GM23338 (cell line): ENCODE measurements at regions not wholly inside any gene's neighbourhood (a gene's known extent, or its start where the extent isn't known, plus 50 kb on each side); places are given as distances from the start of the nearest gene placed in this dataset.

Experiments
- ATAC-seq: fragments of 200-7000 bp; cut with Tn5 transposase; 3 replicates; pipeline ENCODE4 v1.9.1; 2020
- DNase-seq: peaks from one replicate; pipeline ENCODE4 v3.0.0-alpha.2; 2015; ENCODE audit warnings: low spot score
- H2AFZ ChIP-seq: fragments of 200-600 bp; sonication (generic); 2 replicates; pipeline ENCODE4 v1.8.0; 2016; ENCODE audit warnings: antibody characterized with exemption, mild to moderate bottlenecking, moderate library complexity
- H3F3A ChIP-seq: fragments of 200-600 bp; sonication (generic); replicated peaks from 2 replicates; pipeline ENCODE4 v1.8.0; 2017; ENCODE audit warnings: antibody characterized with exemption, mixed run types, low read depth
- H3K27ac ChIP-seq: fragments of 200-600 bp; sonication (generic); 2 replicates; pipeline ENCODE4 v1.6.1; 2016; ENCODE audit warnings: low read depth
- H3K27me3 ChIP-seq: fragments of 200-600 bp; sonication (generic); 2 replicates; pipeline ENCODE4 v1.8.0; 2016; ENCODE audit warnings: mild to moderate bottlenecking, mixed run types, moderate library complexity; ENCODE audit not compliant: insufficient read depth
- H3K36me3 ChIP-seq: fragments of 200-600 bp; sonication (generic); 2 replicates; pipeline ENCODE4 v1.8.0; 2016; ENCODE audit warnings: mild to moderate bottlenecking; ENCODE audit not compliant: insufficient read depth
- H3K4me1 ChIP-seq: fragments of 200-600 bp; sonication (generic); 2 replicates; pipeline ENCODE4 v1.8.0; 2016; ENCODE audit warnings: mild to moderate bottlenecking, moderate library complexity; ENCODE audit not compliant: insufficient read depth
- H3K4me2 ChIP-seq: fragments of 200-600 bp; sonication (generic); 2 replicates; pipeline ENCODE4 v1.7.1; 2017; ENCODE audit warnings: mixed run types
- H3K4me3 ChIP-seq: fragments of 200-600 bp; sonication (generic); 2 replicates; pipeline ENCODE4 v1.6.1; 2016; ENCODE audit warnings: mixed run types
- H3K79me2 ChIP-seq: fragments of 200-600 bp; sonication (generic); replicated peaks from 2 replicates; pipeline ENCODE4 v1.8.0; 2017; ENCODE audit warnings: mild to moderate bottlenecking; ENCODE audit not compliant: insufficient read depth
- H3K9me2 ChIP-seq: fragments of 200-600 bp; sonication (generic); 2 replicates; pipeline ENCODE4 v1.8.0; 2017; ENCODE audit not compliant: insufficient read depth
- H4K20me1 ChIP-seq: fragments of 200-600 bp; sonication (generic); replicated peaks from 2 replicates; pipeline ENCODE4 v1.8.0; 2017; ENCODE audit warnings: mild to moderate bottlenecking; ENCODE audit not compliant: insufficient read depth
- H3K27ac Mint-ChIP-seq: 2 replicates; pipeline ENCODE4 v1.8.0; 2020; ENCODE audit warnings: inconsistent platforms, mild to moderate bottlenecking, moderate library complexity, mixed read lengths
- H3K27me3 Mint-ChIP-seq: 3 replicates; pipeline ENCODE4 v1.8.0; 2022; ENCODE audit warnings: low read depth, mild to moderate bottlenecking, moderate library complexity, mixed read lengths, inconsistent platforms; ENCODE audit not compliant: insufficient read depth, poor library complexity
- H3K36me3 Mint-ChIP-seq: 3 replicates; pipeline ENCODE4 v1.8.0; 2021; ENCODE audit warnings: low read depth, mild to moderate bottlenecking, inconsistent platforms, moderate library complexity, mixed read lengths
- H3K4me1 Mint-ChIP-seq: 3 replicates; pipeline ENCODE4 v1.8.0; 2020; ENCODE audit warnings: mild to moderate bottlenecking, inconsistent platforms, mixed read lengths
- H3K4me3 Mint-ChIP-seq: 3 replicates; pipeline ENCODE4 v1.8.0; 2021; ENCODE audit warnings: moderate library complexity, mild to moderate bottlenecking, inconsistent platforms, mixed read lengths
- H3K9me3 Mint-ChIP-seq: 3 replicates; pipeline ENCODE4 v1.8.0; 2020; ENCODE audit warnings: moderate library complexity, mild to moderate bottlenecking, inconsistent platforms, mixed read lengths
- CREB1 ChIP-seq: fragments of 250-450 bp; sonication (Bioruptor Pico); IDR thresholded peaks from 2 replicates; pipeline ENCODE4 v1.5.0; 2020; ENCODE audit warnings: low read depth, mild to moderate bottlenecking, moderate library complexity
- EZH2 ChIP-seq: fragments of 200-600 bp; sonication (generic); IDR thresholded peaks from one replicate; pipeline ENCODE4 v1.8.0; 2017; ENCODE audit warnings: antibody characterized with exemption, mild to moderate bottlenecking, low read depth; ENCODE audit not compliant: unreplicated experiment
- EZH2phosphoT487 ChIP-seq: fragments of 200-600 bp; sonication (generic); IDR thresholded peaks from one replicate; pipeline ENCODE4 v1.8.1; 2018; ENCODE audit warnings: antibody characterized with exemption; ENCODE audit not compliant: unreplicated experiment
- JUNB ChIP-seq: IDR thresholded peaks from one replicate; pipeline ENCODE4 v1.6.1; 2016; ENCODE audit warnings: antibody characterized with exemption; ENCODE audit not compliant: unreplicated experiment
- NANOG ChIP-seq: IDR thresholded peaks from 2 replicates; pipeline ENCODE4 v1.6.1; 2016; ENCODE audit warnings: antibody characterized with exemption, borderline replicate concordance
- POLR2AphosphoS5 ChIP-seq: IDR thresholded peaks from 2 replicates; pipeline ENCODE4 v1.6.1; 2016; ENCODE audit warnings: antibody characterized with exemption, low read depth
- STAT1 ChIP-seq: IDR thresholded peaks from one replicate; pipeline ENCODE4 v1.6.1; 2016; ENCODE audit warnings: antibody characterized with exemption; ENCODE audit not compliant: unreplicated experiment
- ZNF114 ChIP-seq: fragments of 250-450 bp; sonication (Bioruptor Pico); IDR thresholded peaks from 2 replicates; pipeline ENCODE4 v1.5.0; 2020; ENCODE audit warnings: mild to moderate bottlenecking, moderate library complexity
- ZNF331 ChIP-seq: fragments of 250-450 bp; sonication (Bioruptor Pico); IDR thresholded peaks from 2 replicates; pipeline ENCODE4 v1.5.0; 2020; ENCODE audit warnings: low read depth, mild to moderate bottlenecking, moderate library complexity
- TF ChIP-seq, protein P1 (sequence below), 2 experiments: fragments of 200-600 bp in 1 of 2; sonication (generic) in 1 of 2; conservative IDR thresholded peaks; 2 replicates each; pipeline versions ENCODE4 v1.5.1 to v1.6.1; 2016 to 2017; ENCODE audit warnings: antibody characterized with exemption in 2 of 2, low read depth in 2 of 2, mild to moderate bottlenecking in 2 of 2, moderate library complexity in 1 of 2
- TF ChIP-seq, protein P2 (sequence below): IDR thresholded peaks from one replicate; pipeline ENCODE4 v1.6.1; 2018; ENCODE audit warnings: antibody characterized with exemption; ENCODE audit not compliant: unreplicated experiment
- TF ChIP-seq, protein P3 (sequence below): fragments of 250-450 bp; sonication (Bioruptor Pico); IDR thresholded peaks from 2 replicates; pipeline ENCODE4 v1.5.0; 2020; ENCODE audit warnings: mild to moderate bottlenecking, moderate library complexity
- TF ChIP-seq, protein P4 (sequence below): IDR thresholded peaks from 2 replicates; pipeline ENCODE4 v1.6.1; 2016; ENCODE audit warnings: antibody characterized with exemption

DNA sequence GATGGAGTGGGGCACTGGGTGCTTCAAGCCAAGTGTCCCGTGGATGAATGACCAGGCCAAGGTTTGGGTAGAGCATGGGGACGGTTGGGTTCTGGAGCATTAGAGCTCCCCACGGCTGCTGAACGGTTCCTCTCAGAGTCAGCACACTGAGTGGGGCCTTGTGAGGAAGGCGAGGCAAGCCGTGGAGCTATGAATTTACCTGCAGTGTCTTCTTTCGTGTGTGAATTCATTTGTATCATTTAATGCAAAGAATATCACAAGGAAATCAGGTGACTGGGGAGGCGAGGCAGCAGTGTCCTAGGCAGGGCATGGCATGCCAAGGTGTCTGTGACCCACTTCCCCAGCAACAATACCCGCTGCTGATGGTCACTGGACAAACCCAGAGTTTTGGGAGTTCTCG is 343.5 kb upstream of the B3GAT1 start:
- H3K79me2 ChIP-seq: no peaks in the 10 kb centered on the region
- no peaks in the 10 kb centered on the region for H3K36me3 Mint-ChIP-seq
- TF ChIP-seq EZH2phosphoT487 (no peak), CREB1 (CRISPR knock-in tag) (no peak), ZNF114 (CRISPR knock-in tag) (no peak), EZH2 (no peak), STAT1 (no peak), ZNF331 (no peak), JUNB (no peak), POLR2AphosphoS5 (no peak), NANOG (no peak)
- TF ChIP-seq, protein P1, sequence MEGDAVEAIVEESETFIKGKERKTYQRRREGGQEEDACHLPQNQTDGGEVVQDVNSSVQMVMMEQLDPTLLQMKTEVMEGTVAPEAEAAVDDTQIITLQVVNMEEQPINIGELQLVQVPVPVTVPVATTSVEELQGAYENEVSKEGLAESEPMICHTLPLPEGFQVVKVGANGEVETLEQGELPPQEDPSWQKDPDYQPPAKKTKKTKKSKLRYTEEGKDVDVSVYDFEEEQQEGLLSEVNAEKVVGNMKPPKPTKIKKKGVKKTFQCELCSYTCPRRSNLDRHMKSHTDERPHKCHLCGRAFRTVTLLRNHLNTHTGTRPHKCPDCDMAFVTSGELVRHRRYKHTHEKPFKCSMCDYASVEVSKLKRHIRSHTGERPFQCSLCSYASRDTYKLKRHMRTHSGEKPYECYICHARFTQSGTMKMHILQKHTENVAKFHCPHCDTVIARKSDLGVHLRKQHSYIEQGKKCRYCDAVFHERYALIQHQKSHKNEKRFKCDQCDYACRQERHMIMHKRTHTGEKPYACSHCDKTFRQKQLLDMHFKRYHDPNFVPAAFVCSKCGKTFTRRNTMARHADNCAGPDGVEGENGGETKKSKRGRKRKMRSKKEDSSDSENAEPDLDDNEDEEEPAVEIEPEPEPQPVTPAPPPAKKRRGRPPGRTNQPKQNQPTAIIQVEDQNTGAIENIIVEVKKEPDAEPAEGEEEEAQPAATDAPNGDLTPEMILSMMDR (conservative IDR thresholded peaks at IDR 0.05; ENCODE audit: low read depth in 2 of 2): no peak
- TF ChIP-seq, protein P2, sequence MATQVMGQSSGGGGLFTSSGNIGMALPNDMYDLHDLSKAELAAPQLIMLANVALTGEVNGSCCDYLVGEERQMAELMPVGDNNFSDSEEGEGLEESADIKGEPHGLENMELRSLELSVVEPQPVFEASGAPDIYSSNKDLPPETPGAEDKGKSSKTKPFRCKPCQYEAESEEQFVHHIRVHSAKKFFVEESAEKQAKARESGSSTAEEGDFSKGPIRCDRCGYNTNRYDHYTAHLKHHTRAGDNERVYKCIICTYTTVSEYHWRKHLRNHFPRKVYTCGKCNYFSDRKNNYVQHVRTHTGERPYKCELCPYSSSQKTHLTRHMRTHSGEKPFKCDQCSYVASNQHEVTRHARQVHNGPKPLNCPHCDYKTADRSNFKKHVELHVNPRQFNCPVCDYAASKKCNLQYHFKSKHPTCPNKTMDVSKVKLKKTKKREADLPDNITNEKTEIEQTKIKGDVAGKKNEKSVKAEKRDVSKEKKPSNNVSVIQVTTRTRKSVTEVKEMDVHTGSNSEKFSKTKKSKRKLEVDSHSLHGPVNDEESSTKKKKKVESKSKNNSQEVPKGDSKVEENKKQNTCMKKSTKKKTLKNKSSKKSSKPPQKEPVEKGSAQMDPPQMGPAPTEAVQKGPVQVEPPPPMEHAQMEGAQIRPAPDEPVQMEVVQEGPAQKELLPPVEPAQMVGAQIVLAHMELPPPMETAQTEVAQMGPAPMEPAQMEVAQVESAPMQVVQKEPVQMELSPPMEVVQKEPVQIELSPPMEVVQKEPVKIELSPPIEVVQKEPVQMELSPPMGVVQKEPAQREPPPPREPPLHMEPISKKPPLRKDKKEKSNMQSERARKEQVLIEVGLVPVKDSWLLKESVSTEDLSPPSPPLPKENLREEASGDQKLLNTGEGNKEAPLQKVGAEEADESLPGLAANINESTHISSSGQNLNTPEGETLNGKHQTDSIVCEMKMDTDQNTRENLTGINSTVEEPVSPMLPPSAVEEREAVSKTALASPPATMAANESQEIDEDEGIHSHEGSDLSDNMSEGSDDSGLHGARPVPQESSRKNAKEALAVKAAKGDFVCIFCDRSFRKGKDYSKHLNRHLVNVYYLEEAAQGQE: no peak
- TF ChIP-seq, protein P3, sequence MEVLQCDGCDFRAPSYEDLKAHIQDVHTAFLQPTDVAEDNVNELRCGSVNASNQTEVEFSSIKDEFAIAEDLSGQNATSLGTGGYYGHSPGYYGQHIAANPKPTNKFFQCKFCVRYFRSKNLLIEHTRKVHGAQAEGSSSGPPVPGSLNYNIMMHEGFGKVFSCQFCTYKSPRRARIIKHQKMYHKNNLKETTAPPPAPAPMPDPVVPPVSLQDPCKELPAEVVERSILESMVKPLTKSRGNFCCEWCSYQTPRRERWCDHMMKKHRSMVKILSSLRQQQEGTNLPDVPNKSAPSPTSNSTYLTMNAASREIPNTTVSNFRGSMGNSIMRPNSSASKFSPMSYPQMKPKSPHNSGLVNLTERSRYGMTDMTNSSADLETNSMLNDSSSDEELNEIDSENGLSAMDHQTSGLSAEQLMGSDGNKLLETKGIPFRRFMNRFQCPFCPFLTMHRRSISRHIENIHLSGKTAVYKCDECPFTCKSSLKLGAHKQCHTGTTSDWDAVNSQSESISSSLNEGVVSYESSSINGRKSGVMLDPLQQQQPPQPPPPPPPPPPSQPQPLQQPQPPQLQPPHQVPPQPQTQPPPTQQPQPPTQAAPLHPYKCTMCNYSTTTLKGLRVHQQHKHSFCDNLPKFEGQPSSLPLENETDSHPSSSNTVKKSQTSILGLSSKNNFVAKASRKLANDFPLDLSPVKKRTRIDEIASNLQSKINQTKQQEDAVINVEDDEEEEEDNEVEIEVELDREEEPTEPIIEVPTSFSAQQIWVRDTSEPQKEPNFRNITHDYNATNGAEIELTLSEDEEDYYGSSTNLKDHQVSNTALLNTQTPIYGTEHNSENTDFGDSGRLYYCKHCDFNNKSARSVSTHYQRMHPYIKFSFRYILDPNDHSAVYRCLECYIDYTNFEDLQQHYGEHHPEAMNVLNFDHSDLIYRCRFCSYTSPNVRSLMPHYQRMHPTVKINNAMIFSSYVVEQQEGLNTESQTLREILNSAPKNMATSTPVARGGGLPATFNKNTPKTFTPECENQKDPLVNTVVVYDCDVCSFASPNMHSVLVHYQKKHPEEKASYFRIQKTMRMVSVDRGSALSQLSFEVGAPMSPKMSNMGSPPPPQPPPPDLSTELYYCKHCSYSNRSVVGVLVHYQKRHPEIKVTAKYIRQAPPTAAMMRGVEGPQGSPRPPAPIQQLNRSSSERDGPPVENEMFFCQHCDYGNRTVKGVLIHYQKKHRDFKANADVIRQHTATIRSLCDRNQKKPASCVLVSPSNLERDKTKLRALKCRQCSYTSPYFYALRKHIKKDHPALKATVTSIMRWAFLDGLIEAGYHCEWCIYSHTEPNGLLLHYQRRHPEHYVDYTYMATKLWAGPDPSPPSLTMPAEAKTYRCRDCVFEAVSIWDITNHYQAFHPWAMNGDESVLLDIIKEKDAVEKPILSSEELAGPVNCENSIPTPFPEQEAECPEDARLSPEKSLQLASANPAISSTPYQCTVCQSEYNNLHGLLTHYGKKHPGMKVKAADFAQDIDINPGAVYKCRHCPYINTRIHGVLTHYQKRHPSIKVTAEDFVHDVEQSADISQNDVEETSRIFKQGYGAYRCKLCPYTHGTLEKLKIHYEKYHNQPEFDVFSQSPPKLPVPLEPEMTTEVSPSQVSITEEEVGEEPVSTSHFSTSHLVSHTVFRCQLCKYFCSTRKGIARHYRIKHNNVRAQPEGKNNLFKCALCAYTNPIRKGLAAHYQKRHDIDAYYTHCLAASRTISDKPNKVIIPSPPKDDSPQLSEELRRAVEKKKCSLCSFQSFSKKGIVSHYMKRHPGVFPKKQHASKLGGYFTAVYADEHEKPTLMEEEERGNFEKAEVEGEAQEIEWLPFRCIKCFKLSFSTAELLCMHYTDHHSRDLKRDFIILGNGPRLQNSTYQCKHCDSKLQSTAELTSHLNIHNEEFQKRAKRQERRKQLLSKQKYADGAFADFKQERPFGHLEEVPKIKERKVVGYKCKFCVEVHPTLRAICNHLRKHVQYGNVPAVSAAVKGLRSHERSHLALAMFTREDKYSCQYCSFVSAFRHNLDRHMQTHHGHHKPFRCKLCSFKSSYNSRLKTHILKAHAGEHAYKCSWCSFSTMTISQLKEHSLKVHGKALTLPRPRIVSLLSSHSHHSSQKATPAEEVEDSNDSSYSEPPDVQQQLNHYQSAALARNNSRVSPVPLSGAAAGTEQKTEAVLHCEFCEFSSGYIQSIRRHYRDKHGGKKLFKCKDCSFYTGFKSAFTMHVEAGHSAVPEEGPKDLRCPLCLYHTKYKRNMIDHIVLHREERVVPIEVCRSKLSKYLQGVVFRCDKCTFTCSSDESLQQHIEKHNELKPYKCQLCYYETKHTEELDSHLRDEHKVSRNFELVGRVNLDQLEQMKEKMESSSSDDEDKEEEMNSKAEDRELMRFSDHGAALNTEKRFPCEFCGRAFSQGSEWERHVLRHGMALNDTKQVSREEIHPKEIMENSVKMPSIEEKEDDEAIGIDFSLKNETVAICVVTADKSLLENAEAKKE (CRISPR knock-in tag): no peak
- TF ChIP-seq, protein P4, sequence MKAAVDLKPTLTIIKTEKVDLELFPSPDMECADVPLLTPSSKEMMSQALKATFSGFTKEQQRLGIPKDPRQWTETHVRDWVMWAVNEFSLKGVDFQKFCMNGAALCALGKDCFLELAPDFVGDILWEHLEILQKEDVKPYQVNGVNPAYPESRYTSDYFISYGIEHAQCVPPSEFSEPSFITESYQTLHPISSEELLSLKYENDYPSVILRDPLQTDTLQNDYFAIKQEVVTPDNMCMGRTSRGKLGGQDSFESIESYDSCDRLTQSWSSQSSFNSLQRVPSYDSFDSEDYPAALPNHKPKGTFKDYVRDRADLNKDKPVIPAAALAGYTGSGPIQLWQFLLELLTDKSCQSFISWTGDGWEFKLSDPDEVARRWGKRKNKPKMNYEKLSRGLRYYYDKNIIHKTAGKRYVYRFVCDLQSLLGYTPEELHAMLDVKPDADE: no peak
- H3K27ac Mint-ChIP-seq: no peak overlapping the region
- no peaks in the 10 kb centered on the region for H3K9me3 Mint-ChIP-seq
- no peaks in the 10 kb centered on the region for H3K4me1 ChIP-seq
- H3K4me1 Mint-ChIP-seq: peaks cover 9% of the 10 kb centered on the region; the same call in 2 of the 3 replicates
- ATAC-seq (no peak), DNase-seq (no peak)
- H3K36me3 ChIP-seq: no peaks in the 10 kb centered on the region
- peaks cover 12% of the 10 kb centered on the region for H3K27me3 Mint-ChIP-seq
- H2AFZ ChIP-seq: no peak overlapping the region
- no peaks in the 10 kb centered on the region for H4K20me1 ChIP-seq
- peaks cover 4% of the 10 kb centered on the region for H3K9me2 ChIP-seq
- no peak overlapping the region for H3K27ac ChIP-seq
- no peak overlapping the region for H3K4me3 ChIP-seq
- no peaks in the 10 kb centered on the region for H3F3A ChIP-seq
- no peaks in the 10 kb centered on the region for H3K27me3 ChIP-seq
- H3K4me2 ChIP-seq: no peak overlapping the region
- H3K4me3 Mint-ChIP-seq: no peak overlapping the region
